IMR-90 (cell line): ENCODE measurements at regions not wholly inside any gene's neighbourhood (a gene's known extent, or its start where the extent isn't known, plus 50 kb on each side); places are given as distances from the start of the nearest gene placed in this dataset.

Experiments used
- ATAC-seq: fragments of 200-7000 bp; cut with Tn5 transposase; 2 replicates; pipeline ENCODE4 v1.9.1; 2020; ENCODE audit warnings: low read depth, mild to moderate bottlenecking, moderate library complexity
- BruUV-seq: library from RNA; stranded (reverse); fragments of 400-500 nt; replicated peaks from 2 replicates; lab custom pipeline; 2021; lab: Mats Ljungman, UMichigan
- CTCF ChIA-PET: fragments of 300-600 bp; formaldehyde crosslinking; extraction: SDS; loops from one replicate; lab custom pipeline; 2021; ENCODE audit warnings: antibody characterized with exemption; lab: Yijun Ruan, JAX
- POLR2A ChIA-PET: fragments of 300-600 bp; sonication (Branson Sonifier 250); formaldehyde crosslinking; loops from one replicate; lab custom pipeline; 2022; ENCODE audit warnings: antibody characterized with exemption; ENCODE audit not compliant: unreplicated experiment; lab: Charles Lee
- DNase-seq: peaks from one replicate; pipeline ENCODE4 v3.0.0; 2013
- H2AFZ ChIP-seq: replicated peaks from 2 replicates; pipeline ENCODE3; 2013; ENCODE audit warnings: low read length, mild to moderate bottlenecking; ENCODE audit not compliant: poor library complexity
- H2AK5ac ChIP-seq: 2 replicates; pipeline ENCODE4 v1.6.1; 2013; ENCODE audit warnings: low read depth, low read length, inconsistent platforms
- H2AK9ac ChIP-seq: replicated peaks from 2 replicates; pipeline ENCODE3; 2013; ENCODE audit warnings: mild to moderate bottlenecking, low read depth, low read length, moderate library complexity; ENCODE audit not compliant: poor library complexity
- H2BK120ac ChIP-seq: 2 replicates; pipeline ENCODE4 v1.6.1; 2013; ENCODE audit warnings: low read depth, low read length, inconsistent platforms
- H2BK15ac ChIP-seq: 3 replicates; pipeline ENCODE4 v1.6.1; 2013; ENCODE audit warnings: low read depth, low read length, inconsistent platforms
- H2BK20ac ChIP-seq: 2 replicates; pipeline ENCODE4 v1.6.1; 2013; ENCODE audit warnings: low read depth, mild to moderate bottlenecking, inconsistent platforms, low read length, moderate library complexity
- H2BK5ac ChIP-seq: 2 replicates; pipeline ENCODE4 v1.6.1; 2013; ENCODE audit warnings: mild to moderate bottlenecking, low read depth, low read length, inconsistent platforms; ENCODE audit not compliant: poor library complexity, severe bottlenecking
- H3K14ac ChIP-seq: replicated peaks from 2 replicates; pipeline ENCODE4 v1.6.1; 2013; ENCODE audit warnings: low read depth, low read length, inconsistent platforms
- H3K18ac ChIP-seq: 2 replicates; pipeline ENCODE4 v1.6.1; 2013; ENCODE audit warnings: low read depth, low read length, control low read depth
- H3K23ac ChIP-seq: 2 replicates; pipeline ENCODE4 v1.6.1; 2013; ENCODE audit warnings: low read depth, low read length, inconsistent platforms
- H3K27ac ChIP-seq: 2 replicates; pipeline ENCODE4 v1.5.1; 2013; ENCODE audit warnings: mild to moderate bottlenecking, control low read depth, low read length; ENCODE audit not compliant: insufficient read depth
- H3K27me3 ChIP-seq: 2 replicates; pipeline ENCODE4 v1.6.1; 2013; ENCODE audit warnings: low read length; ENCODE audit not compliant: control insufficient read depth, insufficient read depth
- H3K36me3 ChIP-seq: 2 replicates; pipeline ENCODE4 v1.6.1; 2013; ENCODE audit warnings: low read length, mixed read lengths; ENCODE audit not compliant: control insufficient read depth, insufficient read depth
- H3K4ac ChIP-seq: 2 replicates; pipeline ENCODE4 v1.6.1; 2013; ENCODE audit warnings: low read depth, low read length, inconsistent platforms
- H3K4me1 ChIP-seq: 2 replicates; pipeline ENCODE4 v1.6.1; 2013; ENCODE audit warnings: low read length, mixed read lengths; ENCODE audit not compliant: control insufficient read depth, insufficient read depth
- H3K4me2 ChIP-seq: 2 replicates; pipeline ENCODE4 v1.6.1; 2013; ENCODE audit warnings: low read depth, mild to moderate bottlenecking, control low read depth, low read length, moderate library complexity
- H3K4me3 ChIP-seq: 2 replicates; pipeline ENCODE4 v1.5.1; 2013; ENCODE audit warnings: low read depth, mild to moderate bottlenecking, control low read depth, low read length, moderate library complexity; ENCODE audit not compliant: insufficient read depth
- H3K56ac ChIP-seq: 2 replicates; pipeline ENCODE4 v1.6.1; 2013; ENCODE audit warnings: low read length, inconsistent platforms; ENCODE audit not compliant: insufficient read depth; ENCODE audit errors: extremely low read depth
- H3K79me1 ChIP-seq, 2 experiments: 2 replicates each; pipeline ENCODE4 v1.6.1; 2013; ENCODE audit warnings: low read length in 2 of 2, inconsistent platforms in 1 of 2, low read depth in 1 of 2
- H3K9ac ChIP-seq: 2 replicates; pipeline ENCODE4 v1.6.1; 2013; ENCODE audit warnings: low read depth, low read length, control low read depth
- H3K9me1 ChIP-seq: 2 replicates; pipeline ENCODE4 v1.6.1; 2013; ENCODE audit warnings: low read length, inconsistent platforms; ENCODE audit not compliant: insufficient read depth
- H3K9me3 ChIP-seq: 2 replicates; pipeline ENCODE4 v1.6.1; 2013; ENCODE audit warnings: low read length; ENCODE audit not compliant: control insufficient read depth, insufficient read depth
- H4K20me1 ChIP-seq: 2 replicates; pipeline ENCODE4 v1.6.1; 2013; ENCODE audit warnings: low read length, inconsistent platforms; ENCODE audit not compliant: insufficient read depth
- H4K5ac ChIP-seq: 2 replicates; pipeline ENCODE4 v1.6.1; 2013; ENCODE audit warnings: mild to moderate bottlenecking, low read depth, low read length, control low read depth
- H4K8ac ChIP-seq, 2 experiments: 2 replicates each; pipeline ENCODE4 v1.6.1; 2013; ENCODE audit warnings: low read depth in 2 of 2, low read length in 2 of 2, control low read depth in 1 of 2, inconsistent platforms in 1 of 2
- H4K91ac ChIP-seq: 2 replicates; pipeline ENCODE4 v1.6.1; 2013; ENCODE audit warnings: low read depth, low read length, inconsistent platforms; ENCODE audit not compliant: insufficient read depth
- BHLHE40 ChIP-seq: fragments of 150-350 bp; IDR thresholded peaks from 2 replicates; pipeline ENCODE4 v1.6.1; 2016; ENCODE audit warnings: mild to moderate bottlenecking, low read depth, low read length
- CEBPB ChIP-seq: IDR thresholded peaks from 2 replicates; pipeline ENCODE4 v1.6.1; 2012; ENCODE audit warnings: low read depth, low read length, improper control_type of control experiment
- CHD1 ChIP-seq: IDR thresholded peaks from 2 replicates; pipeline ENCODE4 v1.6.1; 2012; ENCODE audit warnings: low read depth, low read length, improper control_type of control experiment
- CTCF ChIP-seq: conservative IDR thresholded peaks from 2 replicates; pipeline ENCODE4 v1.5.1; 2012; ENCODE audit warnings: mild to moderate bottlenecking, low read depth, low read length, improper control_type of control experiment
- ELK1 ChIP-seq: fragments of 150-350 bp; IDR thresholded peaks from 2 replicates; pipeline ENCODE4 v1.6.1; 2016; ENCODE audit warnings: low read depth, mild to moderate bottlenecking, low read length, moderate library complexity, borderline replicate concordance
- FOS ChIP-seq: fragments of 150-350 bp; IDR thresholded peaks from 2 replicates; pipeline ENCODE4 v1.6.1; 2016; ENCODE audit warnings: low read depth, low read length
- MAFK ChIP-seq: IDR thresholded peaks from 2 replicates; pipeline ENCODE4 v1.6.1; 2012; ENCODE audit warnings: low read depth, low read length, improper control_type of control experiment
- MAZ ChIP-seq: IDR thresholded peaks from 2 replicates; pipeline ENCODE4 v1.6.1; 2012; ENCODE audit warnings: low read depth, mild to moderate bottlenecking, low read length, improper control_type of control experiment, moderate library complexity, borderline replicate concordance
- MXI1 ChIP-seq: IDR thresholded peaks from 2 replicates; pipeline ENCODE4 v1.6.1; 2012; ENCODE audit warnings: low read depth, mild to moderate bottlenecking, low read length, moderate library complexity, borderline replicate concordance
- NFE2L2 ChIP-seq: fragments of 150-350 bp; IDR thresholded peaks from 2 replicates; pipeline ENCODE4 v1.6.1; 2016; ENCODE audit warnings: low read depth, mild to moderate bottlenecking, low read length
- POLR2A ChIP-seq: IDR thresholded peaks from 2 replicates; pipeline ENCODE4 v1.6.1; 2012; ENCODE audit warnings: mild to moderate bottlenecking, low read depth, low read length
- RAD21 ChIP-seq: IDR thresholded peaks from 2 replicates; pipeline ENCODE4 v1.6.1; 2012; ENCODE audit warnings: low read length, improper control_type of control experiment
- RCOR1 ChIP-seq: IDR thresholded peaks from 2 replicates; pipeline ENCODE4 v1.6.1; 2012; ENCODE audit warnings: mild to moderate bottlenecking, low read length, improper control_type of control experiment; ENCODE audit not compliant: insufficient replicate concordance
- RFX5 ChIP-seq: IDR thresholded peaks from 2 replicates; pipeline ENCODE4 v1.8.0; 2012; ENCODE audit warnings: low read depth, mild to moderate bottlenecking, low read length, moderate library complexity
- SMC3 ChIP-seq: fragments of 150-350 bp; IDR thresholded peaks from 2 replicates; pipeline ENCODE4 v1.6.1; 2016; ENCODE audit warnings: low read depth, mild to moderate bottlenecking, antibody characterized with exemption, low read length, moderate library complexity
- USF2 ChIP-seq: fragments of 150-350 bp; IDR thresholded peaks from 2 replicates; pipeline ENCODE4 v1.6.1; 2017; ENCODE audit warnings: mild to moderate bottlenecking, antibody characterized with exemption, low read length, low read depth
- WGBS, 2 experiments: methylation state at CpG; one replicate each; pipeline versions ENCODE4 v1.1.5 to v1.1.7; 2013; ENCODE audit warnings: missing lambda C conversion rate in 2 of 2; ENCODE audit not compliant: insufficient read length in 1 of 2; ENCODE audit errors: extremely low coverage in 2 of 2; 5-methylcytosine and 5-hydroxymethylcytosine counted together
- dilution Hi-C: fragments of 300-500 bp; cut with HindIII; formaldehyde crosslinking; loops from one replicate; pipeline ENCODE4 v1.14.3; 2018; ENCODE audit warnings: low sequenced_read_pairs; ENCODE audit not compliant: unreplicated experiment
- in situ Hi-C: fragments of 300-500 bp; cut with MboI; formaldehyde crosslinking; loops from 3 replicates; pipeline ENCODE4 v1.14.3; 2019; ENCODE audit warnings: low sequenced_read_pairs, inconsistent platforms, mixed read lengths
- intact Hi-C: fragments of 100-400 bp; cut with micrococcal nuclease; formaldehyde crosslinking; loops from 2 replicates; pipeline ENCODE4 v1.10.0; 2022

GRCh38 chr1:101603726-101604125 is 366.9 kb downstream of the S1PR1 start:
- Histone ChIP-seq H3K14ac (no peak overlapping the region), H3K56ac (no peak overlapping the region), H3K27me3 (no peaks in the 10 kb centered on the region), H3K4me3 (no peak overlapping the region), H3K4me1 (no peaks in the 10 kb centered on the region), H2AK9ac (no peak overlapping the region), H3K4me2 (no peak overlapping the region), H2BK120ac (no peak overlapping the region), H3K36me3 (no peaks in the 10 kb centered on the region), H3K79me1 (no peaks in the 10 kb centered on the region), H2BK15ac (no peak overlapping the region), H3K9ac (no peak overlapping the region), H2AFZ (no peak overlapping the region), H4K5ac (no peak overlapping the region), H3K23ac (no peak overlapping the region), H3K18ac (no peak overlapping the region), H4K91ac (no peak overlapping the region), H3K9me1 (no peaks in the 10 kb centered on the region), H4K20me1 (no peaks in the 10 kb centered on the region), H2BK5ac (no peak overlapping the region), H3K27ac (no peak overlapping the region), H2AK5ac (no peak overlapping the region), H4K8ac (no peak overlapping the region), H2BK20ac (no peak overlapping the region), H3K9me3 (no peaks in the 10 kb centered on the region), H3K4ac (no peak overlapping the region)
- intact Hi-C loops (no loop called here), in situ Hi-C loops (loop anchor here (10.0 kb wide), 1 partner anchor 49 kb away; no protein-coding TSS in a partner anchor), dilution Hi-C loops (no loop called here)
- TF ChIP-seq MXI1 (no peak), POLR2A (no peak), USF2 (no peak), CTCF (no peak), MAZ (no peak), MAFK (no peak), CHD1 (no peak), RAD21 (no peak), SMC3 (no peak), ELK1 (no peak), NFE2L2 (no peak), CEBPB (no peak), BHLHE40 (no peak), RCOR1 (no peak), RFX5 (no peak), FOS (no peak)
- ATAC-seq (no peak), DNase-seq (no peak)
- no CpG with 5 or more reads among the region's 1 CpG for WGBS, 2 experiments
- CTCF ChIA-PET: no interaction called here
- no TSS peak for BruUV-seq
- POLR2A ChIA-PET: no interaction called here
